H1 (cell line): ENCODE measurements at regions not wholly inside any gene's neighbourhood (a gene's known extent, or its start where the extent isn't known, plus 50 kb on each side); places are given as distances from the start of the nearest gene placed in this dataset.

Experiments used
- HDAC2 ChIP-seq, 2 experiments: fragments of 300-600 bp in 1 of 2; sonication (generic) in 1 of 2; IDR thresholded peaks; 2 replicates each; pipeline ENCODE4 v1.6.1; 2011 to 2012; ENCODE audit warnings: low read depth in 2 of 2, low read length in 2 of 2, mild to moderate bottlenecking in 2 of 2, moderate library complexity in 2 of 2, borderline replicate concordance in 1 of 2, inconsistent platforms in 1 of 2
- SP4 ChIP-seq: IDR thresholded peaks from 2 replicates; pipeline ENCODE4 v1.6.1; 2012; ENCODE audit warnings: low read length, inconsistent platforms

DNA sequence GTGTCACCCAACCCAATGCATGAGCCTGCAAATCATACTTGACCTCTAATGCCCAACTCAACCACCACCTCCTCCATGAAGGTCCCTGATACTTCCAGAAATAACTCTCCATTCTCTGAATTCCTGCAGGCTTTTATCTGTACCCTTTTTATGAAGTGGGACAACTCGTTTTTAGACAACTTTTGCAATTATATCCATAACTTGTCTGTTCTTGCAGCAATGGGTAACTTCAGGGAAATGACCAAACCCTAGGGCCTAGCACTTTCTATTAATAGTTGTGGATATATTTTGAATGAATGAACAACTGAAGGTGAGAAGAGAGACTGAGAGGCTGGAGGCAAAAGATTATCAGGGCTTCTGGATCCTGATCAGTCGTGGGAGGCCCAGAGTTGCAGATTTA is 236.6 kb upstream of the MOCS1 start (continued):
- TF ChIP-seq HDAC2 (IDR thresholded peaks at IDR 0.05; ENCODE audit: borderline replicate concordance in 1 of 2, low read depth in 2 of 2, low read length in 2 of 2) (no peak), SP4 (no peak)
